Ovary (tissue), 3 donors: ENCODE measurements at regions not wholly inside any gene's neighbourhood (a gene's known extent, or its start where the extent isn't known, plus 50 kb on each side); places are given as distances from the start of the nearest gene placed in this dataset.

Experiments
- EP300 ChIP-seq: sonication (generic); formaldehyde crosslinking; IDR thresholded peaks from one replicate; pipeline ENCODE4 v1.6.1; 2017; ENCODE audit warnings: antibody characterized with exemption
- POLR2A ChIP-seq: fragments of 450-650 bp; IDR thresholded peaks from one replicate; pipeline ENCODE4 v1.6.1; 2017; ENCODE audit warnings: antibody characterized with exemption, mild to moderate bottlenecking, moderate library complexity
- TF ChIP-seq, protein P1 (sequence below), 3 donors: fragments of 450-650 bp in 2 of 3; fragments of 200-600 bp in 1 of 3; IDR thresholded peaks; one replicate each; pipeline versions ENCODE4 v1.5.1 to v1.8.0; 2016 to 2022; ENCODE audit warnings: antibody characterized with exemption in 3 of 3, mild to moderate bottlenecking in 1 of 3
- donor health status: DM: no; HTN: no; CAD: no.

DNA sequence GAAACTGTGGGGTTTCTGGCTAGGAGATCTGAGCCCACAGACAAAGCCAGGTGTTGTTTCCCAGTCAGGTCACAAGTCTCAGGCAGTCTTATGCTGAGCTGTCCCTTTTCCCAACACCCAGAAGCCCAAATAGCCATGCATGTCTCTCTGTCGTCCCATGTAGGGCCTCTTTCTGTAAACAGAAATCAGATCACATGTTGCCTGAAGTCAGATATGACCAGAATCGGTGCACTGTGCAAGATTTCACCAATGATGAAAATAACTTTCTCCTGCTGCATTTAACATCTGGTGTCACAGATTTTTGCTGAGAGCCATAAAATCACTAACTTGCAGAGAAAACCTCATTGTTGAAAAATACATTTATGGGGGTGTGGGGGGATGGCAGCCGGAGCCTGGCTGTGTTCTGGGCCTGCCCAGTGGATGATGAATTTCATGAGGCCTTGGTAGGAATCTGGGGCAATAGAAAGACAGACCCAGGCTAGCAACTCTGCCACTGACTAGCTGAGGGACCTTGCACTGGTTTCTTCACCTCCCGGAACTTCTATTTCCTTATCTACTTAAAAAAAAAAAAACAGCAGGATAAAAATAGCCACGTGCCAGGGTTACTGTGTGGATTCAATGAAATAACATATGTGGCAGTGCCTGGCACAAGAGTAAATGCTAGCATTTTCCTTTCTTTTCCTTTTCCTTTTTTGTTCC, 158.8 kb upstream of the NFIA start:
- TF ChIP-seq, protein P1, sequence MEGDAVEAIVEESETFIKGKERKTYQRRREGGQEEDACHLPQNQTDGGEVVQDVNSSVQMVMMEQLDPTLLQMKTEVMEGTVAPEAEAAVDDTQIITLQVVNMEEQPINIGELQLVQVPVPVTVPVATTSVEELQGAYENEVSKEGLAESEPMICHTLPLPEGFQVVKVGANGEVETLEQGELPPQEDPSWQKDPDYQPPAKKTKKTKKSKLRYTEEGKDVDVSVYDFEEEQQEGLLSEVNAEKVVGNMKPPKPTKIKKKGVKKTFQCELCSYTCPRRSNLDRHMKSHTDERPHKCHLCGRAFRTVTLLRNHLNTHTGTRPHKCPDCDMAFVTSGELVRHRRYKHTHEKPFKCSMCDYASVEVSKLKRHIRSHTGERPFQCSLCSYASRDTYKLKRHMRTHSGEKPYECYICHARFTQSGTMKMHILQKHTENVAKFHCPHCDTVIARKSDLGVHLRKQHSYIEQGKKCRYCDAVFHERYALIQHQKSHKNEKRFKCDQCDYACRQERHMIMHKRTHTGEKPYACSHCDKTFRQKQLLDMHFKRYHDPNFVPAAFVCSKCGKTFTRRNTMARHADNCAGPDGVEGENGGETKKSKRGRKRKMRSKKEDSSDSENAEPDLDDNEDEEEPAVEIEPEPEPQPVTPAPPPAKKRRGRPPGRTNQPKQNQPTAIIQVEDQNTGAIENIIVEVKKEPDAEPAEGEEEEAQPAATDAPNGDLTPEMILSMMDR (IDR thresholded peaks at IDR 0.05) = no peak
- TF ChIP-seq EP300 (no peak), POLR2A (no peak)
